ENCODE measurements at regions not wholly inside any gene's neighbourhood (a gene's known extent, or its start where the extent isn't known, plus 50 kb on each side); places are given as distances from the start of the nearest gene placed in this dataset.

- H3K36me3 Mint-ChIP-seq, result no peaks in the 10 kb centered on the region
- POLR2A ChIA-PET, result no interaction called here
- no peaks in the 10 kb centered on the region for H3K27me3 ChIP-seq (ENCODE audit: insufficient read depth, low read length, poor library complexity, severe bottlenecking)
These were observed 493.8 kb downstream of the ARL4A start for GRCh38 chr7:13181216-13181615.

DNA sequence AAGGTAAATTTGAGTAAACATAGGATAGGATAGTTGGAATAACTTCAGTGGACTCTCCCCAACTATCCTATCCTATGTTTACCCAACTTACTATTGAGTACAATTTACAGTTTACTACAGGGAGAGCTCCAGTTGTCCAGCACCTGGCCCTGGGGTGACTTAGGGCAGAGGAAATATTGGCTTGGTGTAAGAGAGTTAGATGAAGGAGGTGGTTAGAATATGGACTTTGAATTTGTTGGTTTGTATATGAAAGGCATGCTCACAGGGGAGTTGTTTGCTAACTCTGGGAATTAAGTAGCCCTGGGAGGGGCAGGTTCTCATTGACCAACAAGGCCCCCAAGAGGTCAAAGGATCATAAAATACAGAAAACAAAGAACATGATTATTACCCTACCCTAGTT lies 497.7 kb downstream of the ARL4A start:
- Histone ChIP-seq H3K27ac (ENCODE audit: low read depth, low read length) (no peak overlapping the region), H3K36me3 (ENCODE audit: insufficient read depth, low read length) (no peaks in the 10 kb centered on the region), H3K4me3 (ENCODE audit: low read length) (no peak overlapping the region), H3K4me1 (ENCODE audit: insufficient read depth, low read length) (no peaks in the 10 kb centered on the region), H3K27me3 (ENCODE audit: insufficient read depth, low read length, poor library complexity, severe bottlenecking) (no peaks in the 10 kb centered on the region), H3K9me3 (ENCODE audit: low read length) (no peaks in the 10 kb centered on the region)
- Mint-ChIP-seq H3K4me1 (no peaks in the 10 kb centered on the region), H3K27me3 (peaks cover 0 to 4% of the 10 kb centered on the region in 2 donors), H3K36me3 (no peaks in the 10 kb centered on the region), H3K27ac (no peak overlapping the region), H3K9me3 (no peaks in the 10 kb centered on the region), H3K4me3 (no peak overlapping the region)
- CTCF ChIA-PET, result no interaction called here
- no peak for DNase-seq
- POLR2A ChIA-PET, result no interaction called here

More at GRCh38 chr7:13181216-13181615, 493.8 kb downstream of the ARL4A start:
- Mint-ChIP-seq H3K4me3 (no peak overlapping the region), H3K27me3 (peaks cover 0 to 5% of the 10 kb centered on the region in 2 donors), H3K4me1 (no peaks in the 10 kb centered on the region), H3K9me3 (no peaks in the 10 kb centered on the region), H3K27ac (no peak overlapping the region)
- Histone ChIP-seq H3K4me3 (ENCODE audit: low read length) (no peak overlapping the region), H3K4me1 (ENCODE audit: insufficient read depth, low read length) (no peaks in the 10 kb centered on the region), H3K27ac (ENCODE audit: low read depth, low read length) (no peak overlapping the region), H3K9me3 (ENCODE audit: low read length) (no peaks in the 10 kb centered on the region), H3K36me3 (ENCODE audit: insufficient read depth, low read length) (no peaks in the 10 kb centered on the region)
- CTCF ChIA-PET, result no interaction called here
- DNase-seq, result no peak

DNA sequence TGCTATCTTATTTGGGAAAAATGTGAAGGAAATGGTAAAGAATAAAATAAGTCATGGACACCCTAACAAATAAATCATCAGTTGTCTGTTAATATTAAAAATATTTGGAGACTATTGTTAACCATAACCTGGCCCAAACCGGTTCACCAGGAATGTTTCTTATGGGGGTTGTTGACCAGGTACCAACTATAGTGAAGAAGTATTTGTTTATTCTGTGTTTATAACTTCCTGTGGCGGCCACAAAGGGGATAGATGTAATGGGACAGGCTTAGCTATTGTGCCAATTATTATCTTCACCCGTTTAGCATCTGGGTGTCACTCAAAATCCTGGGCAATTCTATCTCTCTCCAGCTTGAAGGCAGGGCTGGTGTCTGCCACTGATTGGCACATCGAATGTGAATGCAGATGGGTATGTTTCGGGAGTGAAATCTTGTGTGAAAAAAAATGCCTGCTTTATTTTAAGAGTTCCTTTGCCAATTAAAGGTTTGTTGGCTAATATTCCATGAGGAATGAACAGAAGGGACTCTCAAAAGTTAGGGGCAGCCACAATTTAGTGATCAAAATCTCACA lies 500.9 kb downstream of the ARL4A start:
- no peak overlapping the region for H3K27ac ChIP-seq (ENCODE audit: low read depth, low read length)
- H3K27me3 ChIP-seq (ENCODE audit: insufficient read depth, low read length, poor library complexity, severe bottlenecking), result no peaks in the 10 kb centered on the region
- Mint-ChIP-seq H3K9me3 (no peaks in the 10 kb centered on the region), H3K36me3 (no peaks in the 10 kb centered on the region), H3K4me3 (no peak overlapping the region), H3K27ac (no peak overlapping the region), H3K27me3 (peaks cover 4% of the 10 kb centered on the region in 2 donors), H3K4me1 (no peaks in the 10 kb centered on the region)
- no peaks in the 10 kb centered on the region for H3K4me1 ChIP-seq (ENCODE audit: insufficient read depth, low read length)
- no peaks in the 10 kb centered on the region for H3K36me3 ChIP-seq (ENCODE audit: insufficient read depth, low read length)
- ChIA-PET POLR2A (no interaction called here), CTCF (no interaction called here)
- no peak overlapping the region for H3K4me3 ChIP-seq (ENCODE audit: low read length)
- DNase-seq, result no peak
- H3K9me3 ChIP-seq (ENCODE audit: low read length), result no peaks in the 10 kb centered on the region

DNA sequence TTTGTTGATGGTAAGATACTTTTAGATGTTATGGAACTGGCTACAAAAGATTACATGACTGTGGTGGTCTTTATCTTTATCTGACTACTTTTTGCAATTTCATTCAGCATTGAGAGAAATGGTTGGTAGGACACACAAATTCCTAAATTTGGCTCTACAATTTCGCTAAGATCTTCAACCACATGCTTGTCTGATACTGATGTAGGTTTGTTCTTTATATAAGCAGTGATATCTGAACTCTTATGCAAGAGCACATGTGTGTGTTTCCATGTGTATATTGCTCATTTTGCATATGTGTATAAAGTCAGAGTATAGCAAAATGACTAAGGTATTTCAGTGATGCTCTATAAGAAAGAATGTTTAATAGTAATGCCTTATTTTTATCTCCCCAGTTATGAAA lies 501.5 kb downstream of the ARL4A start:
- H3K4me1 ChIP-seq (ENCODE audit: insufficient read depth, low read length), result no peaks in the 10 kb centered on the region
- peaks cover 4% of the 10 kb centered on the region in 2 donors for H3K27me3 Mint-ChIP-seq
- H3K36me3 Mint-ChIP-seq, result no peaks in the 10 kb centered on the region
- ChIA-PET CTCF (no interaction called here), POLR2A (no interaction called here)
- H3K4me3 ChIP-seq (ENCODE audit: low read length), result no peak overlapping the region
- no peaks in the 10 kb centered on the region for H3K9me3 ChIP-seq (ENCODE audit: low read length)
- H3K4me3 Mint-ChIP-seq, result no peak overlapping the region
- H3K27ac ChIP-seq (ENCODE audit: low read depth, low read length), result no peak overlapping the region
- H3K9me3 Mint-ChIP-seq, result no peaks in the 10 kb centered on the region
- H3K4me1 Mint-ChIP-seq, result no peaks in the 10 kb centered on the region
- no peak overlapping the region for H3K27ac Mint-ChIP-seq
- no peak for DNase-seq
- H3K27me3 ChIP-seq (ENCODE audit: insufficient read depth, low read length, poor library complexity, severe bottlenecking), result no peaks in the 10 kb centered on the region
- no peaks in the 10 kb centered on the region for H3K36me3 ChIP-seq (ENCODE audit: insufficient read depth, low read length)

- ChIA-PET POLR2A (no interaction called here), CTCF (no interaction called here)
- H3K4me3 ChIP-seq (ENCODE audit: low read length), result no peak overlapping the region
- DNase-seq, result no peak
- no peak overlapping the region for H3K27ac ChIP-seq (ENCODE audit: low read depth, low read length)
- H3K9me3 ChIP-seq (ENCODE audit: low read length), result no peaks in the 10 kb centered on the region
- H3K9me3 Mint-ChIP-seq, result no peaks in the 10 kb centered on the region
- H3K27me3 ChIP-seq (ENCODE audit: insufficient read depth, low read length, poor library complexity, severe bottlenecking), result no peaks in the 10 kb centered on the region
- H3K27me3 Mint-ChIP-seq, result peaks cover 3 to 4% of the 10 kb centered on the region in 2 donors
- H3K4me1 ChIP-seq (ENCODE audit: insufficient read depth, low read length), result no peaks in the 10 kb centered on the region
- H3K4me3 Mint-ChIP-seq, result no peak overlapping the region
- H3K27ac Mint-ChIP-seq, result no peak overlapping the region
- H3K36me3 ChIP-seq (ENCODE audit: insufficient read depth, low read length), result no peaks in the 10 kb centered on the region
- no peaks in the 10 kb centered on the region for H3K4me1 Mint-ChIP-seq
- H3K36me3 Mint-ChIP-seq, result no peaks in the 10 kb centered on the region
These were observed 502.2 kb downstream of the ARL4A start for GRCh38 chr7:13189668-13190067.

GRCh38 chr7:13197501-13197900 lies 510.1 kb downstream of the ARL4A start:
- H3K9me3 ChIP-seq (ENCODE audit: low read length), result no peaks in the 10 kb centered on the region
- H3K27me3 Mint-ChIP-seq, result peaks cover 0 to 6% of the 10 kb centered on the region in 2 donors
- no peaks in the 10 kb centered on the region for H3K36me3 Mint-ChIP-seq
- no peak overlapping the region for H3K27ac ChIP-seq (ENCODE audit: low read depth, low read length)
- H3K4me3 ChIP-seq (ENCODE audit: low read length), result no peak overlapping the region
- CTCF ChIA-PET, result no interaction called here
- no peaks in the 10 kb centered on the region for H3K9me3 Mint-ChIP-seq
- no peaks in the 10 kb centered on the region for H3K27me3 ChIP-seq (ENCODE audit: insufficient read depth, low read length, poor library complexity, severe bottlenecking)
- no peaks in the 10 kb centered on the region for H3K4me1 Mint-ChIP-seq
- POLR2A ChIA-PET, result no interaction called here
- no peak overlapping the region for H3K27ac Mint-ChIP-seq
- DNase-seq, result no peak
- H3K4me1 ChIP-seq (ENCODE audit: insufficient read depth, low read length), result no peaks in the 10 kb centered on the region
- no peaks in the 10 kb centered on the region for H3K36me3 ChIP-seq (ENCODE audit: insufficient read depth, low read length)
- no peak overlapping the region for H3K4me3 Mint-ChIP-seq

DNA sequence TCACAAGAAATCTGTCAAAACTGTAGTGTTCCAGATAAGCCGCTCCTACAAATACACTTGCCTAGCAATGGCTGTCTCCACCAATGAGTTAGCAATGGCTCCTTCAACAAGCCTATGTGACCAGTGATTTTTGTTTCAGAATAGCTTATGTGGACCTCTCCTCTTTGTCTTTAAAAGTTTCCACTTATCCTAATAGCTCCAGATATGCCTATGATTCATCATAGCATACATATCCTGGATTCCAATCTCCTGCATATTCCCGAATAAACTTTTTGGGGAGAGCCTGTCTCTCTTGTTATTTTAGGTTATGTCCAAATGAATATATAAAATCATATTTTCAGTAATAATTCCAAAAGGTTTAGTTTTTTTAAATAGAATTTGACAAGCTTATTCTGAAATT lies 510.6 kb downstream of the ARL4A start:
- Mint-ChIP-seq H3K9me3 (no peaks in the 10 kb centered on the region), H3K4me3 (no peak overlapping the region), H3K36me3 (no peaks in the 10 kb centered on the region), H3K27me3 (peaks cover 0 to 6% of the 10 kb centered on the region in 2 donors), H3K27ac (no peak overlapping the region), H3K4me1 (no peaks in the 10 kb centered on the region)
- no peaks in the 10 kb centered on the region for H3K4me1 ChIP-seq (ENCODE audit: insufficient read depth, low read length)
- no peaks in the 10 kb centered on the region for H3K9me3 ChIP-seq (ENCODE audit: low read length)
- H3K36me3 ChIP-seq (ENCODE audit: insufficient read depth, low read length), result no peaks in the 10 kb centered on the region
- H3K4me3 ChIP-seq (ENCODE audit: low read length), result no peak overlapping the region
- CTCF ChIA-PET, result no interaction called here
- POLR2A ChIA-PET, result no interaction called here
- H3K27me3 ChIP-seq (ENCODE audit: insufficient read depth, low read length, poor library complexity, severe bottlenecking), result no peaks in the 10 kb centered on the region
- no peak for DNase-seq
- no peak overlapping the region for H3K27ac ChIP-seq (ENCODE audit: low read depth, low read length)

GRCh38 chr7:13198727-13199126 lies 511.3 kb downstream of the ARL4A start:
- POLR2A ChIA-PET, result no interaction called here

DNA sequence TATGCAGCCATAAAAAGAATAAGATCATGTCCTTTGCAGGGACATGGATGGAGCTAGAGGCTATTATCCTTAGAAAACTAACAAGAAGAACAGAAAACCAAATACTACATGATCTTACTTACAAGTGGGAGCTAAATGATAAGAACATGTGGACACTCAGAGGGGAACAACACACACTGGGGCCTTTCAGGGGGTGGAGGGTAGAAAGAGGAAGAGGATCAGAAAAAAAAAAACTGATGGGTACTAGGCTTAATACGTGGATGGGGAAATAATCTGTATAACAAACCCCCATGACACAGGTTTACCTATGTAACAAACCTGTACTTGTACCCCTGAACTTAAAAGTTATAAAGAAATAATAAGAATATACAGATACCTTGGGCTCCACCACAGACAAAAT lies 514.2 kb downstream of the ARL4A start:
- H3K4me1 ChIP-seq (ENCODE audit: insufficient read depth, low read length), result no peaks in the 10 kb centered on the region
- H3K27me3 ChIP-seq (ENCODE audit: insufficient read depth, low read length, poor library complexity, severe bottlenecking), result no peaks in the 10 kb centered on the region
- ChIA-PET CTCF (no interaction called here), POLR2A (no interaction called here)
- no peaks in the 10 kb centered on the region for H3K36me3 ChIP-seq (ENCODE audit: insufficient read depth, low read length)
- H3K9me3 Mint-ChIP-seq, result no peaks in the 10 kb centered on the region
- H3K27ac ChIP-seq (ENCODE audit: low read depth, low read length), result no peak overlapping the region
- no peaks in the 10 kb centered on the region for H3K36me3 Mint-ChIP-seq
- no peaks in the 10 kb centered on the region for H3K9me3 ChIP-seq (ENCODE audit: low read length)
- no peak overlapping the region for H3K27ac Mint-ChIP-seq
- H3K4me3 ChIP-seq (ENCODE audit: low read length), result no peak overlapping the region
- no peaks in the 10 kb centered on the region for H3K4me1 Mint-ChIP-seq
- DNase-seq, result no peak
- H3K27me3 Mint-ChIP-seq, result peaks cover 0 to 4% of the 10 kb centered on the region in 2 donors
- no peak overlapping the region for H3K4me3 Mint-ChIP-seq

More at GRCh38 chr7:13198727-13199126, 511.3 kb downstream of the ARL4A start:
- Mint-ChIP-seq H3K27ac (no peak overlapping the region), H3K36me3 (no peaks in the 10 kb centered on the region), H3K4me3 (no peak overlapping the region), H3K9me3 (no peaks in the 10 kb centered on the region), H3K4me1 (no peaks in the 10 kb centered on the region), H3K27me3 (peaks cover 0 to 6% of the 10 kb centered on the region in 2 donors)
- no peaks in the 10 kb centered on the region for H3K4me1 ChIP-seq (ENCODE audit: insufficient read depth, low read length)
- DNase-seq, result no peak
- H3K4me3 ChIP-seq (ENCODE audit: low read length), result no peak overlapping the region
- H3K36me3 ChIP-seq (ENCODE audit: insufficient read depth, low read length), result no peaks in the 10 kb centered on the region
- no peak overlapping the region for H3K27ac ChIP-seq (ENCODE audit: low read depth, low read length)
- H3K27me3 ChIP-seq (ENCODE audit: insufficient read depth, low read length, poor library complexity, severe bottlenecking), result no peaks in the 10 kb centered on the region
- CTCF ChIA-PET, result no interaction called here
- H3K9me3 ChIP-seq (ENCODE audit: low read length), result no peaks in the 10 kb centered on the region

All from CD8-positive, alpha-beta memory T cell (primary cell).